ENCODE measurements at regions not wholly inside any gene's neighbourhood (a gene's known extent, or its start where the extent isn't known, plus 50 kb on each side); places are given as distances from the start of the nearest gene placed in this dataset.

- TF ChIP-seq POLR2A (IDR thresholded peaks at IDR 0.05) (no peak), CTCF (IDR thresholded peaks at IDR 0.05) (no peak)
Observed at GRCh38 chr4:130714006-130714405, 1618.1 kb downstream of the C4orf33 start.

Data from gastroesophageal sphincter (tissue), 3 donors.